Neural progenitor cell (in vitro differentiated cells): ENCODE measurements at regions not wholly inside any gene's neighbourhood (a gene's known extent, or its start where the extent isn't known, plus 50 kb on each side); places are given as distances from the start of the nearest gene placed in this dataset.

Source experiments
- CTCF ChIP-seq: fragments of 200-600 bp; sonication (generic); IDR thresholded peaks from 2 replicates; pipeline ENCODE4 v1.5.1; 2017; ENCODE audit warnings: antibody characterized with exemption, mild to moderate bottlenecking
- EZH2 ChIP-seq: fragments of 200-600 bp; sonication (generic); IDR thresholded peaks from 2 replicates; pipeline ENCODE4 v1.6.1; 2017; ENCODE audit warnings: antibody characterized with exemption, mild to moderate bottlenecking, moderate library complexity
- EZH2phosphoT487 ChIP-seq: fragments of 200-600 bp; sonication (generic); IDR thresholded peaks from 2 replicates; pipeline ENCODE4 v1.6.1; 2017; ENCODE audit warnings: antibody characterized with exemption

- no peak for TF ChIP-seq CTCF
- no peak for TF ChIP-seq EZH2phosphoT487
- no peak for TF ChIP-seq EZH2
Observed at GRCh38 chr18:79628416-79629248, 51.0 kb upstream of the CTDP1 start.
